GM21423 (cell line): ENCODE measurements at regions not wholly inside any gene's neighbourhood (a gene's known extent, or its start where the extent isn't known, plus 50 kb on each side); places are given as distances from the start of the nearest gene placed in this dataset.
A peak's percentile ranks its signal among the peaks of the same experiment; 100 is the strongest.

Source experiments
- ATAC-seq: cut with Tn5 transposase; IDR thresholded peaks from one replicate; pipeline ENCODE4 v1.9.1; 2021; ENCODE audit warnings: mild to moderate bottlenecking, moderate library complexity; ENCODE audit not compliant: unreplicated experiment

GRCh38 chr4:45368832-45369231 lies 642.5 kb upstream of the GNPDA2 start:
- ATAC-seq, result no peak

DNA sequence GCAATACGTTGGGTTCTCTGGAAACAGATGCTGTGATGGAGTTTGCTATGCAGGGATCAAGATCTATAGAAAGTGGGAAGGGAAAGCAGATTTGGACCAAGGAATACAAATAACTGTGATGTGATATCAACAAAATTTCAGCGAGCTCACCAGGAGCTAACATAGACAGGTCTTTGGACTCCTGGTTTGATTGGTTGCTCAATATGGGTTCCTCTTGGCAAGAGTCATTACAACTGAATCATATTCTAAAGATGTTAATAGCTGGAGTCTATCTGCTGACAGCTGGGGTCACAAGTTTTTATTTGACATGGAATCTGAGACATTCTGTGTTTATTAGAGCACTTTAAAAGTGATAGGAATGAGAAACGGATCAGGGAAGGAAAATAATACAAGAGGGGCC lies 637.6 kb upstream of the GNPDA2 start:
- ATAC-seq, result no peak

DNA sequence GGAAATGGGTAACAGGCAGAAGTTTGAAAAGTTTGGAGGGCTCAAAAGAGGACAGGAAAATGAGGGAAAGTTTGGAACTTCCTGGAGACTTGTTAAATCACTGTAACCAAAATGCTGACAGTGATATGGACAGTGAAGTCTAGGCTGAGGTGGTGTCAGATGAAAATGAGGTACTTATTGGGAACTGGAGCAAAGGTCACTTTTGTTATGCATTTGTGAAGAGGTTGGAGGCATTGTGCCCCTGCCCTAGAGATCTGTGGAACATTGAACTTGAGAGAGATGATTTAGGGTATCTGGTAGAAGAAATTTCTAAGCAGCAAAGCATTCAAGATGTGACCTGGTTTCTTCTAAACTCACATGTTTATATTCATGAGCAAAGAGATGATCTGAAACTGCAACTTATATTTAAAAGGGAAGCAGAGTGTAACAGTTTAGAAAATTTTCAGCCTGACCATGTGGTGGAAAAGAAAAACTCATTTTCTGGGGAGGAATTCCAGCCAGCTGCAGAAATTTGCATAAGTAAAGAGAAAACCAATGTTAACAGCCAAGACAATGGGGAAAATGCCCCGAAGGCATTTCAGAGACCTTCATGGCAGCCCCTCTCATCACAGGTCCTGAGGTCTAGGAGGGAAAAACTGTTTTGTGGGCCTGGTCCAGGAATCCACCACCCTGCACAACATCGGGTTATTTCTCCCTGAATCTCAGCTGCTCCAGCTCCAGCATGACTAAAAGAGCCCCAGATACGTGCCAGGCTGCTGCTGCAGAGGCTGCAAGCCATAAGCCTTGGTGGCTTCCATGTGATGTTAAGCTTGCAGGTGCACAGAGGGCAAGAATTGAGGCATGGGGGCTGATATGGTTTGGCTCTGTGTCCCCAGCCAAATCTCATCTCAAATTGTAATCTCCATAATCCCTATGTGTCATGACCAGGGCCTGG lies 632.5 kb upstream of the GNPDA2 start:
- no peak for ATAC-seq

DNA sequence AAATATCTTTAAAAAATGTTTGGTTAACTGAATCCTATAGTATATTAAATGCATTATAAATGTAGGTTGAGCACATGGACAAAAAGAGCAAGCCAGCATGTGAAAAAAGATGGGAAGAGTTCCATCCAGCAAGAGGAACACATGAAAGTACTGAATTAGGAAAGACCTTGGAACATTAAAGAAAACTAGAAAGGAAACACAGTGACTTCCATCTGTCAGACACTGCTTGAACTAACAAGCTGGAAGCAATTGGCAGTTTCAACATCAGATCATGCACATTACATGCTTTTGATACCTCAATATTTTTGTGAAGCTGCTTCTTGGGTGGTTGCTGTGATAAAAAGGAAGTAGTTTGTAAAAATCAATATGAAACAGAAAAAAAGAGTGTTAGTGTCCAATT lies 626.8 kb upstream of the GNPDA2 start:
- ATAC-seq, result no peak

- ATAC-seq, result peak; percentile 84
Measured at GRCh38 chr4:45350438-45350837, 624.1 kb upstream of the GNPDA2 start.

DNA sequence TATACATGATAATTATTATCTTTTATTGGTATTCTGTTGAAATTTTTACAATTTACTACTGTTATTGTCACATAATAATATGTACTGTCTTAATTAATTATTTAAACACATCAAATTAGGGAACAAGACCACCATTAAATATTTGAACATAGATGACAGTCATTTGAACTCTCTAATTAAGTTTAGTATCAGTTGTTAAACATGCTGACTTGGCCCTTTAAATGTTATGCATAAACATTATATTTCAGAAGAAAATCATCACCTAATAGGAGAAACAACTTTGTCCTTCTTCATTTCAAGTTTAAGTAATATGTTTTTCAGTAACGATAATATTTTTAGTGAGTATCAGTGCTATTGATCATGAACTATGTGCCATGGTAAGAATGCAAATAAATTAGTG lies 623.5 kb upstream of the GNPDA2 start:
- ATAC-seq, result no peak

- no peak for ATAC-seq
Measured at GRCh38 chr4:45346816-45347435, 620.6 kb upstream of the GNPDA2 start.

- ATAC-seq, result no peak
Measured at GRCh38 chr4:45345558-45345957, 619.2 kb upstream of the GNPDA2 start.

GRCh38 chr4:45331802-45332201 lies 605.4 kb upstream of the GNPDA2 start:
- ATAC-seq, result no peak

GRCh38 chr4:45327544-45327943 lies 601.2 kb upstream of the GNPDA2 start:
- ATAC-seq, result no peak

DNA sequence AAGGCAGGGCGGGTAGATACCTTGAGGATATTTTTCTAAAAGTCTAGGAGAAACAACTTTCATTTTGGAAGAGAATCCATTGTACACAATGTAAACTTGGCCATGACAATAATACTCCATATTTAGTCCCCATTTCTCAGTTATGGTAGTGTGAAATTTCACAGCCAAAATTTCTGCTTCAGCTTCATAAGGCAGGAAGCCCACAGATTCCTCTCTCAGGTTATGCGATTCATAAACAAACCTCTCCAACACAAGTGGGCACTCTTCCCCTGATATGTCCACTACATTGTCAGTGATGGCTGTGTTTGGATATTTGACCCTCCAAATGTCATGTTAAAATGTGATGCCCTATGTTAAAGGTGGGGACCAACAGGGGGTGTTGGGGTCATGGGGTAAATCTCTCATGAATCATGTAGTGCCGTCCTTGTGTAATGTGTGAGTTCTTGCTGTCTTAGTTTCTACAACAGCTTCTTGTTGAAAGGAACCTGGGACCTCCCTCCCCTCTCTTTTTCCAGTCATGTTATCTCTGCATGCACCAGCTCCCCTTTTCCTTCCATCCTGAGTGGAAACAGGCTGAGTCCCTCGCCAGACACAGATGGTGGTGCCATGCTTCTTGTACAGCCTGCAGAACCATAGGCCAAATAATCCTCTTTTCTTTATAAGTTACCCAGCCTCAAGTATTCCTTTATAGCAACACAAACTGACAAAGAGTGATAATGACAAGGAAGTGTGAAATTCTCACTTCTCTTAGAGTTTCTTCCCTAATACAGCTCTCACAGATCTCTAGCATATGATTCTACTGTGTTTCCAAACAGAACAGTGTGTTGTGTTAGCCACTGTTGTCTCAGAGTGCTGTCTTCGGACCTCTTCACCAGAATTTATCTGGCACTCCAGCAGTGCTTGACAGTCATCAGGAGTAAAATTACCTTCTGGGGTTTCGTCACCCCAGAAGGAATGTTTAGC lies 598.4 kb upstream of the GNPDA2 start:
- no peak for ATAC-seq

GRCh38 chr4:45323453-45324058 lies 597.2 kb upstream of the GNPDA2 start:
- no peak for ATAC-seq

DNA sequence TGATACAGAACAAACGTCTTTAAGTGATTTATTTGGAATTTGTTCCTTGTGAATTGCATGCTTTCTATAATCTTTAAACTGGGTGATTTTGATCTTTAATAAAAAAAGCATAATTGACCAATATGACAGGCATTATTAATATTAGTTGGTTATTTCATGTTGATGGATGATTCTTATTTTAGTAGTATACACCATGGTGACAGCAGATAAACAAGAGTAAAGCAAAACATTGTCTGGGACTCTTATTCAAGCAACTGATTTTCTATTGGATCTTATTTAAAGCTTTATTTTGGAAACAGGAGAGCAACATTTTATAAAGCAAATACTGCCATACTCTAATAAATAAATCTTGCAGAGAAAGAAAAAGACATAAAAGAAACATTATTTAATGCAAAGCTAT lies 591.4 kb upstream of the GNPDA2 start:
- no peak for ATAC-seq

DNA sequence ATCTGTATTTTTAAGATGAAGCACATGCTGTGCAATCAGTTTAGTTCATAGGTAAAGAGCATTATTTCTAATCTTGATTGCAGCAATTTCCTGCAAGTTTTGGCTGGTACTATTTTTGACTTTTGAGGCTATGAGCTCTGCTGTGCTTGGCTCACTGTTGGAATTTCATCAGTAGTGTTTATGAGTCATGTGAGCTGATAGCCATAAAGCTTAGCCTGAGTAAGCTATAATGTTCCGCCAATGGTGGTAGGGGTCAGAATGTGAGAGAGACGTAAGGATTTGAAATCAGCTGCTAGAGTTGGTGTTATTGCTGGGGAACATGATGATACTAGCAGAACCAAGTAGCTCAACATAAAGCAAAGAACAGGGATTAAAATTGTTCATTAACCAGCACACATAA lies 590.9 kb upstream of the GNPDA2 start:
- no peak for ATAC-seq

GRCh38 chr4:45316257-45316656 lies 589.9 kb upstream of the GNPDA2 start:
- ATAC-seq, result no peak

DNA sequence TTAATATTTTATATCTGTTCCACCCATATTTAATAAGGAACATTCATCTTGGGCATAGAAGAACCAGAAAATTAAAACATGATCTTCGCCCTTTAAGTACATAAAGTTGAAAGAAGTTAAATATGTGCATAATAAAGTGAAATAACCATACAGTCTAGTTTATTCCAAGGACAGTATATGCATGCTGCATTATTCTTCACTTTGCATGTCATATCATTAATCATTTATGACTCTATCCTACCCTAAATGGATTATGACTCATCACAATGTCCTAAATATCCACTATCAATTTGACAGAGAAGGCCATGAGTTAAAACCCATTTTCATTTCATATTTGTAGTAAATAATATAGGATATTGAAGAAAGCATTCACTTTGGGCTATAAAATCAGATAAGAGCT lies 576.5 kb upstream of the GNPDA2 start:
- ATAC-seq, result no peak

- no peak for ATAC-seq
Measured at GRCh38 chr4:45294464-45294863, 568.1 kb upstream of the GNPDA2 start.

- ATAC-seq, result no peak
Measured at GRCh38 chr4:45293335-45293734, 567.0 kb upstream of the GNPDA2 start.

DNA sequence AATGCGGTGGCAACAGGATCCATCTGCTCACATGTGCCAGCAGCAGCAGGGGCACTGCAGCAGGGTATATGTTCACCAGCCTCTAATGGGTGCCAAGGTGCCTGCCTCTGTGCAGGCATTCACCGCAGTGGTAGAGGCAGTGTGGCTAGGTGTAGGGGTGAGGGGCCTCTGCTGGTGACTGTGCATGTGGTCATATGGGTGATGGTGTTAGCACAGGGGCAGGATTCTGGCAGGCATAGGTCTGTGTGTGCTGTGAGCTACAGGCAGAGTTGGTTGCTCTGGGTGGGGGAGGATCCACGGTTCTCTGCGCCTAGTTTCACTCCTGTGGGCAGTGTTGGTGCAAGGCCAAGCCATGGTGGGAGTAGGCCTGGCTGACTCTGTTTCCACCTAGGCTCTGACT lies 566.5 kb upstream of the GNPDA2 start:
- no peak for ATAC-seq

DNA sequence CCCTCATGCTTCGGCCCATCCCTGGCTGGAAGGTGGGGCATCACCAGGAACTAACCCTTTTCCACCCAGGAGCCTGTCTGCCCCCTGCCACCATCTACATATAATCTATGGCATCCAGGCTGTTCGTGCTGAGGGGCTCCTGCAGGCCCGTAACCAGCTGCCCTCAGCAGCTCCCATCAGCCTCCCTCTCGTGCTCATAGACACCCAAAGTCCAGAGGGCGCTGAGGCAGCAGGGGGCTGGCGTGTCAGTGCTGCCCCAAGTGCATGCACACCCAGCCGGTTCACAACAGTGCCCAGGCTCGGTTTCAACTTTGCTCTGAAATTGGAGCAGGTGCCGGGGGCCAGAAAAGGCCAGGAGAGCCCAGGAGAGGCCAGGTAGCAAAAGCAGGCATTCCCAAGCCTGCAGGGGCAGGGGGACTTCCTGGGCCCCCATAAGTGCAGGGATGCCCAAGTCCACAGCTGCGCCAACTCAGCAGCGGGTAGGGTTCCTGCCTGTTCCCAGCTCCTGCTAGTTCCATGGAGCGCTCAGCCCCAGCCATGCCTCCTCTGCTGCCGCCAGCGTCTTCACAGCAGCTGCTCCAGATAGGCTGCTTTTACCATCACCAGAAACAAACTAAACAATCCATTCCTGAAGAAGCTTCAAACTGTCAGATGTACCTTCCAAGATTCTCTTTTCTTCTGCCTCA lies 558.2 kb upstream of the GNPDA2 start:
- ATAC-seq, result no peak
